ENCODE measurements at regions not wholly inside any gene's neighbourhood (a gene's known extent, or its start where the extent isn't known, plus 50 kb on each side); places are given as distances from the start of the nearest gene placed in this dataset.

GRCh38 chr3:144105542-144105941 is 133.9 kb downstream of the DIPK2A start:
- Histone ChIP-seq H2AFZ (no peak overlapping the region), H3K27me3 (ENCODE audit: insufficient read depth) (no peaks in the 10 kb centered on the region), H3F3A (replicated peaks; ENCODE audit: low read depth) (no peaks in the 10 kb centered on the region), H3K79me2 (replicated peaks; ENCODE audit: insufficient read depth) (no peaks in the 10 kb centered on the region), H3K36me3 (ENCODE audit: insufficient read depth) (no peaks in the 10 kb centered on the region), H3K4me3 (no peak overlapping the region), H4K20me1 (replicated peaks; ENCODE audit: insufficient read depth) (no peaks in the 10 kb centered on the region), H3K4me2 (no peak overlapping the region), H3K4me1 (ENCODE audit: insufficient read depth) (peaks cover 18% of the 10 kb centered on the region), H3K27ac (ENCODE audit: low read depth) (no peak overlapping the region), H3K9me2 (ENCODE audit: insufficient read depth) (no peaks in the 10 kb centered on the region; the same call in 1 of the 2 replicates)
- Mint-ChIP-seq H3K4me1 (peaks cover 16% of the 10 kb centered on the region; the same call in 2 of the 3 replicates), H3K4me3 (no peak overlapping the region), H3K27me3 (ENCODE audit: insufficient read depth, low read depth, poor library complexity) (no peaks in the 10 kb centered on the region), H3K36me3 (ENCODE audit: low read depth) (peaks cover 4% of the 10 kb centered on the region; the same call in 2 of the 3 replicates), H3K9me3 (peaks cover 4% of the 10 kb centered on the region), H3K27ac (no peak overlapping the region)
- no peak for TF ChIP-seq EZH2phosphoT487 (IDR thresholded peaks at IDR 0.05; ENCODE audit: unreplicated experiment)
- no peak for TF ChIP-seq ZNF114 (CRISPR knock-in tag; IDR thresholded peaks at IDR 0.05)
- TF ChIP-seq JUNB (IDR thresholded peaks at IDR 0.05; ENCODE audit: unreplicated experiment) = no peak
- TF ChIP-seq, protein P1, sequence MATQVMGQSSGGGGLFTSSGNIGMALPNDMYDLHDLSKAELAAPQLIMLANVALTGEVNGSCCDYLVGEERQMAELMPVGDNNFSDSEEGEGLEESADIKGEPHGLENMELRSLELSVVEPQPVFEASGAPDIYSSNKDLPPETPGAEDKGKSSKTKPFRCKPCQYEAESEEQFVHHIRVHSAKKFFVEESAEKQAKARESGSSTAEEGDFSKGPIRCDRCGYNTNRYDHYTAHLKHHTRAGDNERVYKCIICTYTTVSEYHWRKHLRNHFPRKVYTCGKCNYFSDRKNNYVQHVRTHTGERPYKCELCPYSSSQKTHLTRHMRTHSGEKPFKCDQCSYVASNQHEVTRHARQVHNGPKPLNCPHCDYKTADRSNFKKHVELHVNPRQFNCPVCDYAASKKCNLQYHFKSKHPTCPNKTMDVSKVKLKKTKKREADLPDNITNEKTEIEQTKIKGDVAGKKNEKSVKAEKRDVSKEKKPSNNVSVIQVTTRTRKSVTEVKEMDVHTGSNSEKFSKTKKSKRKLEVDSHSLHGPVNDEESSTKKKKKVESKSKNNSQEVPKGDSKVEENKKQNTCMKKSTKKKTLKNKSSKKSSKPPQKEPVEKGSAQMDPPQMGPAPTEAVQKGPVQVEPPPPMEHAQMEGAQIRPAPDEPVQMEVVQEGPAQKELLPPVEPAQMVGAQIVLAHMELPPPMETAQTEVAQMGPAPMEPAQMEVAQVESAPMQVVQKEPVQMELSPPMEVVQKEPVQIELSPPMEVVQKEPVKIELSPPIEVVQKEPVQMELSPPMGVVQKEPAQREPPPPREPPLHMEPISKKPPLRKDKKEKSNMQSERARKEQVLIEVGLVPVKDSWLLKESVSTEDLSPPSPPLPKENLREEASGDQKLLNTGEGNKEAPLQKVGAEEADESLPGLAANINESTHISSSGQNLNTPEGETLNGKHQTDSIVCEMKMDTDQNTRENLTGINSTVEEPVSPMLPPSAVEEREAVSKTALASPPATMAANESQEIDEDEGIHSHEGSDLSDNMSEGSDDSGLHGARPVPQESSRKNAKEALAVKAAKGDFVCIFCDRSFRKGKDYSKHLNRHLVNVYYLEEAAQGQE (IDR thresholded peaks at IDR 0.05; ENCODE audit: unreplicated experiment) = no peak
- TF ChIP-seq, protein P2, sequence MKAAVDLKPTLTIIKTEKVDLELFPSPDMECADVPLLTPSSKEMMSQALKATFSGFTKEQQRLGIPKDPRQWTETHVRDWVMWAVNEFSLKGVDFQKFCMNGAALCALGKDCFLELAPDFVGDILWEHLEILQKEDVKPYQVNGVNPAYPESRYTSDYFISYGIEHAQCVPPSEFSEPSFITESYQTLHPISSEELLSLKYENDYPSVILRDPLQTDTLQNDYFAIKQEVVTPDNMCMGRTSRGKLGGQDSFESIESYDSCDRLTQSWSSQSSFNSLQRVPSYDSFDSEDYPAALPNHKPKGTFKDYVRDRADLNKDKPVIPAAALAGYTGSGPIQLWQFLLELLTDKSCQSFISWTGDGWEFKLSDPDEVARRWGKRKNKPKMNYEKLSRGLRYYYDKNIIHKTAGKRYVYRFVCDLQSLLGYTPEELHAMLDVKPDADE (IDR thresholded peaks at IDR 0.05) = no peak
- no peak for DNase-seq (ENCODE audit: low spot score)
- ATAC-seq = no peak

GRCh38 chr3:144106970-144107369 is 135.3 kb downstream of the DIPK2A start:
- no peak overlapping the region for H3K4me2 ChIP-seq
- no peak overlapping the region for H2AFZ ChIP-seq
- H3K79me2 ChIP-seq (replicated peaks; ENCODE audit: insufficient read depth) = no peaks in the 10 kb centered on the region
- H3K9me3 Mint-ChIP-seq = no peaks in the 10 kb centered on the region
- H3K4me3 Mint-ChIP-seq = no peak overlapping the region
- no peaks in the 10 kb centered on the region for H3K9me2 ChIP-seq (ENCODE audit: insufficient read depth)
- H3K27ac Mint-ChIP-seq = no peak overlapping the region
- no peaks in the 10 kb centered on the region for H3K27me3 Mint-ChIP-seq (ENCODE audit: insufficient read depth, low read depth, poor library complexity)
- H4K20me1 ChIP-seq (replicated peaks; ENCODE audit: insufficient read depth) = no peaks in the 10 kb centered on the region
- no peak overlapping the region for H3K27ac ChIP-seq (ENCODE audit: low read depth)
- H3F3A ChIP-seq (replicated peaks; ENCODE audit: low read depth) = no peaks in the 10 kb centered on the region
- DNase-seq (ENCODE audit: low spot score) (no peak), ATAC-seq (no peak)
- H3K4me3 ChIP-seq = no peak overlapping the region
- no peaks in the 10 kb centered on the region for H3K27me3 ChIP-seq (ENCODE audit: insufficient read depth)
- no peaks in the 10 kb centered on the region for H3K36me3 Mint-ChIP-seq (ENCODE audit: low read depth)
- peaks cover 13% of the 10 kb centered on the region; the same call in 2 of the 3 replicates for H3K4me1 Mint-ChIP-seq
- peaks cover 16% of the 10 kb centered on the region for H3K4me1 ChIP-seq (ENCODE audit: insufficient read depth)
- H3K36me3 ChIP-seq (ENCODE audit: insufficient read depth) = no peaks in the 10 kb centered on the region
- no peak for TF ChIP-seq ZNF114 (CRISPR knock-in tag; IDR thresholded peaks at IDR 0.05)
- TF ChIP-seq, protein P1 (IDR thresholded peaks at IDR 0.05; ENCODE audit: unreplicated experiment) = no peak
- no peak for TF ChIP-seq NANOG (IDR thresholded peaks at IDR 0.05; ENCODE audit: borderline replicate concordance)
- TF ChIP-seq, protein P3, sequence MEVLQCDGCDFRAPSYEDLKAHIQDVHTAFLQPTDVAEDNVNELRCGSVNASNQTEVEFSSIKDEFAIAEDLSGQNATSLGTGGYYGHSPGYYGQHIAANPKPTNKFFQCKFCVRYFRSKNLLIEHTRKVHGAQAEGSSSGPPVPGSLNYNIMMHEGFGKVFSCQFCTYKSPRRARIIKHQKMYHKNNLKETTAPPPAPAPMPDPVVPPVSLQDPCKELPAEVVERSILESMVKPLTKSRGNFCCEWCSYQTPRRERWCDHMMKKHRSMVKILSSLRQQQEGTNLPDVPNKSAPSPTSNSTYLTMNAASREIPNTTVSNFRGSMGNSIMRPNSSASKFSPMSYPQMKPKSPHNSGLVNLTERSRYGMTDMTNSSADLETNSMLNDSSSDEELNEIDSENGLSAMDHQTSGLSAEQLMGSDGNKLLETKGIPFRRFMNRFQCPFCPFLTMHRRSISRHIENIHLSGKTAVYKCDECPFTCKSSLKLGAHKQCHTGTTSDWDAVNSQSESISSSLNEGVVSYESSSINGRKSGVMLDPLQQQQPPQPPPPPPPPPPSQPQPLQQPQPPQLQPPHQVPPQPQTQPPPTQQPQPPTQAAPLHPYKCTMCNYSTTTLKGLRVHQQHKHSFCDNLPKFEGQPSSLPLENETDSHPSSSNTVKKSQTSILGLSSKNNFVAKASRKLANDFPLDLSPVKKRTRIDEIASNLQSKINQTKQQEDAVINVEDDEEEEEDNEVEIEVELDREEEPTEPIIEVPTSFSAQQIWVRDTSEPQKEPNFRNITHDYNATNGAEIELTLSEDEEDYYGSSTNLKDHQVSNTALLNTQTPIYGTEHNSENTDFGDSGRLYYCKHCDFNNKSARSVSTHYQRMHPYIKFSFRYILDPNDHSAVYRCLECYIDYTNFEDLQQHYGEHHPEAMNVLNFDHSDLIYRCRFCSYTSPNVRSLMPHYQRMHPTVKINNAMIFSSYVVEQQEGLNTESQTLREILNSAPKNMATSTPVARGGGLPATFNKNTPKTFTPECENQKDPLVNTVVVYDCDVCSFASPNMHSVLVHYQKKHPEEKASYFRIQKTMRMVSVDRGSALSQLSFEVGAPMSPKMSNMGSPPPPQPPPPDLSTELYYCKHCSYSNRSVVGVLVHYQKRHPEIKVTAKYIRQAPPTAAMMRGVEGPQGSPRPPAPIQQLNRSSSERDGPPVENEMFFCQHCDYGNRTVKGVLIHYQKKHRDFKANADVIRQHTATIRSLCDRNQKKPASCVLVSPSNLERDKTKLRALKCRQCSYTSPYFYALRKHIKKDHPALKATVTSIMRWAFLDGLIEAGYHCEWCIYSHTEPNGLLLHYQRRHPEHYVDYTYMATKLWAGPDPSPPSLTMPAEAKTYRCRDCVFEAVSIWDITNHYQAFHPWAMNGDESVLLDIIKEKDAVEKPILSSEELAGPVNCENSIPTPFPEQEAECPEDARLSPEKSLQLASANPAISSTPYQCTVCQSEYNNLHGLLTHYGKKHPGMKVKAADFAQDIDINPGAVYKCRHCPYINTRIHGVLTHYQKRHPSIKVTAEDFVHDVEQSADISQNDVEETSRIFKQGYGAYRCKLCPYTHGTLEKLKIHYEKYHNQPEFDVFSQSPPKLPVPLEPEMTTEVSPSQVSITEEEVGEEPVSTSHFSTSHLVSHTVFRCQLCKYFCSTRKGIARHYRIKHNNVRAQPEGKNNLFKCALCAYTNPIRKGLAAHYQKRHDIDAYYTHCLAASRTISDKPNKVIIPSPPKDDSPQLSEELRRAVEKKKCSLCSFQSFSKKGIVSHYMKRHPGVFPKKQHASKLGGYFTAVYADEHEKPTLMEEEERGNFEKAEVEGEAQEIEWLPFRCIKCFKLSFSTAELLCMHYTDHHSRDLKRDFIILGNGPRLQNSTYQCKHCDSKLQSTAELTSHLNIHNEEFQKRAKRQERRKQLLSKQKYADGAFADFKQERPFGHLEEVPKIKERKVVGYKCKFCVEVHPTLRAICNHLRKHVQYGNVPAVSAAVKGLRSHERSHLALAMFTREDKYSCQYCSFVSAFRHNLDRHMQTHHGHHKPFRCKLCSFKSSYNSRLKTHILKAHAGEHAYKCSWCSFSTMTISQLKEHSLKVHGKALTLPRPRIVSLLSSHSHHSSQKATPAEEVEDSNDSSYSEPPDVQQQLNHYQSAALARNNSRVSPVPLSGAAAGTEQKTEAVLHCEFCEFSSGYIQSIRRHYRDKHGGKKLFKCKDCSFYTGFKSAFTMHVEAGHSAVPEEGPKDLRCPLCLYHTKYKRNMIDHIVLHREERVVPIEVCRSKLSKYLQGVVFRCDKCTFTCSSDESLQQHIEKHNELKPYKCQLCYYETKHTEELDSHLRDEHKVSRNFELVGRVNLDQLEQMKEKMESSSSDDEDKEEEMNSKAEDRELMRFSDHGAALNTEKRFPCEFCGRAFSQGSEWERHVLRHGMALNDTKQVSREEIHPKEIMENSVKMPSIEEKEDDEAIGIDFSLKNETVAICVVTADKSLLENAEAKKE (CRISPR knock-in tag; IDR thresholded peaks at IDR 0.05) = no peak
